H1 (cell line): ENCODE measurements at regions not wholly inside any gene's neighbourhood (a gene's known extent, or its start where the extent isn't known, plus 50 kb on each side); places are given as distances from the start of the nearest gene placed in this dataset.

ENCODE experiments used
- E2F6 ChIP-seq: IDR thresholded peaks from 2 replicates; pipeline ENCODE4 v1.6.1; 2012; ENCODE audit warnings: inconsistent platforms
- EP300 ChIP-seq, 2 experiments: IDR thresholded peaks; 1 replicate in 1 of 2; 2 replicates in 1 of 2; pipeline ENCODE4 v1.6.1; 2011 to 2012; ENCODE audit warnings: low read depth in 2 of 2, low read length in 2 of 2, mild to moderate bottlenecking in 2 of 2, borderline replicate concordance in 1 of 2, inconsistent platforms in 1 of 2, moderate library complexity in 1 of 2
- EZH2 ChIP-seq: fragments of 200-600 bp; sonication (generic); IDR thresholded peaks from 2 replicates; pipeline ENCODE4 v1.7.1; 2012; ENCODE audit warnings: low read depth, mild to moderate bottlenecking, moderate library complexity, low read length, inconsistent platforms; ENCODE audit not compliant: severe bottlenecking
- FOSL1 ChIP-seq: IDR thresholded peaks from 2 replicates; pipeline ENCODE4 v1.6.1; 2011; ENCODE audit warnings: mild to moderate bottlenecking, low read depth, low read length, moderate library complexity; ENCODE audit not compliant: insufficient read depth
- RAD21 ChIP-seq, 2 experiments: IDR thresholded peaks in 1 of 2; conservative IDR thresholded peaks in 1 of 2; 2 replicates each; pipeline ENCODE4 v1.6.1; 2011; ENCODE audit warnings: low read depth in 2 of 2, low read length in 2 of 2, improper control_type of control experiment in 1 of 2, inconsistent platforms in 1 of 2, mild to moderate bottlenecking in 1 of 2, moderate library complexity in 1 of 2
- USF2 ChIP-seq: IDR thresholded peaks from 2 replicates; pipeline ENCODE4 v1.6.1; 2011; ENCODE audit warnings: low read length, improper control_type of control experiment

- no peak for TF ChIP-seq FOSL1
- TF ChIP-seq RAD21 (IDR thresholded peaks at IDR 0.05 in 1 of 2, conservative IDR thresholded peaks at IDR 0.05 in 1 of 2; ENCODE audit: low read depth in 2 of 2, low read length in 2 of 2), result no peak
- no peak for TF ChIP-seq E2F6
- no peak for TF ChIP-seq EZH2
- TF ChIP-seq USF2, result no peak
- no peak for TF ChIP-seq EP300 (IDR thresholded peaks at IDR 0.05; ENCODE audit: borderline replicate concordance in 1 of 2, low read depth in 2 of 2, low read length in 2 of 2)
Measured at GRCh38 chr16:79764415-79765110, 164.0 kb upstream of the MAF start (continued).
